GM12864 (cell line): ENCODE measurements at regions not wholly inside any gene's neighbourhood (a gene's known extent, or its start where the extent isn't known, plus 50 kb on each side); places are given as distances from the start of the nearest gene placed in this dataset.

ENCODE experiments used
- DNase-seq: peaks from one replicate; pipeline ENCODE4 v3.0.0-alpha.2; 2011; ENCODE audit warnings: low read depth
- H3K4me3 ChIP-seq: 2 replicates; pipeline ENCODE4 v1.5.1; 2011; ENCODE audit warnings: mild to moderate bottlenecking, low read depth, low read length, control low read depth
- CTCF ChIP-seq: IDR thresholded peaks from 2 replicates; pipeline ENCODE4 v1.5.1; 2011; ENCODE audit warnings: low read depth, mild to moderate bottlenecking, moderate library complexity, low read length, control low read depth, inconsistent platforms; ENCODE audit errors: missing control alignments

GRCh38 chr10:130579913-130580312, 443.7 kb downstream of the GLRX3 start:
- DNase-seq: no peak
- no peak overlapping the region for H3K4me3 ChIP-seq
- no peak for TF ChIP-seq CTCF

GRCh38 chr10:130580975-130581374, 444.8 kb downstream of the GLRX3 start:
- no peak for TF ChIP-seq CTCF
- DNase-seq: no peak
- no peak overlapping the region for H3K4me3 ChIP-seq

- TF ChIP-seq CTCF: no peak
- H3K4me3 ChIP-seq: no peak overlapping the region
These were observed 451.5 kb downstream of the GLRX3 start for GRCh38 chr10:130587718-130588117.

GRCh38 chr10:130606001-130606405, 469.8 kb downstream of the GLRX3 start:
- DNase-seq: no peak
- TF ChIP-seq CTCF: no peak
- no peak overlapping the region for H3K4me3 ChIP-seq

More at GRCh38 chr10:130587718-130588117, 451.5 kb downstream of the GLRX3 start:
- DNase-seq: no peak

GRCh38 chr10:130607366-130607765, 471.2 kb downstream of the GLRX3 start:
- H3K4me3 ChIP-seq: no peak overlapping the region
- no peak for DNase-seq
- no peak for TF ChIP-seq CTCF

GRCh38 chr10:130611239-130611638, 475.0 kb downstream of the GLRX3 start:
- DNase-seq: no peak
- H3K4me3 ChIP-seq: no peak overlapping the region
- no peak for TF ChIP-seq CTCF

GRCh38 chr10:130615457-130615856, 479.3 kb downstream of the GLRX3 start:
- no peak for DNase-seq
- TF ChIP-seq CTCF: no peak
- H3K4me3 ChIP-seq: no peak overlapping the region
